Epithelial cell of proximal tubule (primary cell): ENCODE measurements at regions not wholly inside any gene's neighbourhood (a gene's known extent, or its start where the extent isn't known, plus 50 kb on each side); places are given as distances from the start of the nearest gene placed in this dataset.

Source experiments
- DNase-seq: peaks from one replicate; pipeline ENCODE4 v3.0.0-alpha.2; 2011; ENCODE audit warnings: low read depth
- H3K4me3 ChIP-seq: 2 replicates; pipeline ENCODE4 v1.5.1; 2011; ENCODE audit warnings: low read depth, mild to moderate bottlenecking, low read length
- CTCF ChIP-seq: conservative IDR thresholded peaks from 2 replicates; pipeline ENCODE4 v1.5.1; 2012; ENCODE audit warnings: low read depth, mild to moderate bottlenecking, low read length

GRCh38 chr5:174413567-174414314, 310.6 kb upstream of the MSX2 start:
- TF ChIP-seq CTCF = no peak
- no peak overlapping the region for H3K4me3 ChIP-seq
- DNase-seq = no peak

GRCh38 chr5:174414315-174414710, 310.1 kb upstream of the MSX2 start:
- TF ChIP-seq CTCF = no peak
- DNase-seq = no peak
- H3K4me3 ChIP-seq = no peak overlapping the region

- no peak for TF ChIP-seq CTCF
- peak overlapping the region; percentile 12 for H3K4me3 ChIP-seq
- DNase-seq = no peak
Observed at GRCh38 chr5:174418809-174419539, 305.4 kb upstream of the MSX2 start.

- peak overlapping the region; percentile 12 for H3K4me3 ChIP-seq
- peak; percentile 43 for DNase-seq
- peak; percentile 93 for TF ChIP-seq CTCF
Observed at GRCh38 chr5:174419540-174420132, 304.7 kb upstream of the MSX2 start.

GRCh38 chr5:174420651-174421407, 303.6 kb upstream of the MSX2 start:
- no peak for TF ChIP-seq CTCF
- no peak overlapping the region for H3K4me3 ChIP-seq
- no peak for DNase-seq

GRCh38 chr5:174421408-174421805, 303.0 kb upstream of the MSX2 start:
- DNase-seq = no peak
- no peak for TF ChIP-seq CTCF
- H3K4me3 ChIP-seq = no peak overlapping the region
